ENCODE measurements at regions not wholly inside any gene's neighbourhood (a gene's known extent, or its start where the extent isn't known, plus 50 kb on each side); places are given as distances from the start of the nearest gene placed in this dataset.

GRCh38 chr13:80603351-80603750 lies 262.4 kb upstream of the SPRY2 start:
- CTCF ChIA-PET (ENCODE audit: unreplicated experiment) = no interaction called here
- POLR2A ChIA-PET = interaction anchor here (0.5 kb wide), 1 partner anchor 279 kb away, joined by 3 read pairs; no protein-coding TSS in a partner anchor

DNA sequence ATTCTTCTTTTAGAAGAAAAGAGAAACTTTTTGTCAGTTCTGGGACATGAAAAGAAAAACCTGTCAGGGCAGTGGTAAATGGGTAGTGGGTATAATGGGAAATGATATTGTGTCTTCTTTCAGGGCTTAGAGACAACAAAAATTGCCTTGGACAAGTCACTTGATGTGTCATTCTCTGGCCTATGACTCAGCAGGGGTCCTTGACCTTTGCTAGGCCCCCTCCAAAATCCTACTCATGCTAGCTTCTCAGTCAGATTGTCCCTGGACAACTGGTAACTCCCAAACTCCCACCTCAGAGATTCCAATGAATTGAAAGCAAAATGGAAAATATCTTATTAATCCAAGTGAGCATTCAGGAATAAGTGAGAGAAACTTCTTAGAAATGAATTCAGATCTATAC lies 258.8 kb upstream of the SPRY2 start:
- Histone ChIP-seq H4K20me1 (ENCODE audit: insufficient read depth, low read length) (no peaks in the 10 kb centered on the region), H3K4me3 (ENCODE audit: low read depth, low read length, poor library complexity, severe bottlenecking) (no peak overlapping the region), H3K4me2 (ENCODE audit: low read length) (no peak overlapping the region), H3K36me3 (ENCODE audit: insufficient read depth, low read length) (no peaks in the 10 kb centered on the region), H3K9me3 (ENCODE audit: low read length) (no peaks in the 10 kb centered on the region), H3K27ac (ENCODE audit: low read depth, low read length, poor library complexity, severe bottlenecking) (no peak overlapping the region), H2AFZ (ENCODE audit: low read length) (no peak overlapping the region), H3K9me2 (ENCODE audit: insufficient read depth, low read length) (no peaks in the 10 kb centered on the region; the same call in 1 of the 2 replicates), H3K4me1 (ENCODE audit: insufficient read depth, low read length, poor library complexity, severe bottlenecking) (no peaks in the 10 kb centered on the region), H3K79me2 (ENCODE audit: insufficient read depth, low read depth, low read length) (no peaks in the 10 kb centered on the region)
- CTCF ChIA-PET (ENCODE audit: unreplicated experiment) = no interaction called here
- POLR2A ChIA-PET = no interaction called here
- intact Hi-C loops (cut with micrococcal nuclease; ENCODE audit: unreplicated experiment) = no loop called here
- no peak for TF ChIP-seq CTCF (conservative IDR thresholded peaks at IDR 0.05; ENCODE audit: low read length)
- no peak for DNase-seq (ENCODE audit: low spot score)
- no TSS peak for BruUV-seq (replicated peaks)

More at GRCh38 chr13:80603351-80603750, 262.4 kb upstream of the SPRY2 start:
- BruUV-seq (replicated peaks) = no TSS peak
- TF ChIP-seq CTCF (conservative IDR thresholded peaks at IDR 0.05; ENCODE audit: low read length) (no peak), EZH2phosphoT487 (IDR thresholded peaks at IDR 0.05; ENCODE audit: borderline replicate concordance, low read depth, low read length) (no peak)
- Histone ChIP-seq H3K4me3 (ENCODE audit: low read depth, low read length, poor library complexity, severe bottlenecking) (no peak overlapping the region), H3K79me2 (ENCODE audit: insufficient read depth, low read depth, low read length) (no peaks in the 10 kb centered on the region), H3K9me3 (ENCODE audit: low read length) (no peaks in the 10 kb centered on the region), H4K20me1 (ENCODE audit: insufficient read depth, low read length) (no peaks in the 10 kb centered on the region), H3K4me2 (ENCODE audit: low read length) (no peak overlapping the region), H3K4me1 (ENCODE audit: insufficient read depth, low read length, poor library complexity, severe bottlenecking) (no peaks in the 10 kb centered on the region), H3K9me2 (ENCODE audit: insufficient read depth, low read length) (no peaks in the 10 kb centered on the region; the same call in 1 of the 2 replicates), H3K36me3 (ENCODE audit: insufficient read depth, low read length) (no peaks in the 10 kb centered on the region), H3K27ac (ENCODE audit: low read depth, low read length, poor library complexity, severe bottlenecking) (no peak overlapping the region), H2AFZ (ENCODE audit: low read length) (no peak overlapping the region)
- intact Hi-C loops (cut with micrococcal nuclease; ENCODE audit: unreplicated experiment) = no loop called here
- DNase-seq (ENCODE audit: low spot score) = no peak

DNA sequence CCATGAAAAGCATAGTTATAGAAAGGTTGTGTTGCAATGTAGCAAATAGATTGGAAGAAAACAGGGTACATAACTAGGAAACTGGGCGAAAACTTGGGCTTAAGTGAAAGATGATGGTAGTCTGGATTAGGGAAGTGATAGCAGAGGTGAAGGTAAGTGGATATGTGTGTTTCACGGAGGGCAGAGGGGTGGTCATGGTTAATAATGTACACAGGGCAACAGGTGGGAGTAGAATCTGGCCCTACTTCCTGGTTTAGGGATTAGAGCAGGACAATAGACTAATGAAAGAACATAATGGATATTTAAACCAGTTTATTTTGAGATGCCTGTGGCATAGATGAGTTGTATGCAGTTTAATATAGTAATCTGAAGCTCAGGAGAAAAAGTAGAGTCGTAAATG lies 257.3 kb upstream of the SPRY2 start:
- TF ChIP-seq EZH2phosphoT487 (IDR thresholded peaks at IDR 0.05; ENCODE audit: borderline replicate concordance, low read depth, low read length) = no peak
- no peak for TF ChIP-seq CTCF (conservative IDR thresholded peaks at IDR 0.05; ENCODE audit: low read length)
- intact Hi-C loops (cut with micrococcal nuclease; ENCODE audit: unreplicated experiment) = no loop called here
- Histone ChIP-seq H3K4me1 (ENCODE audit: insufficient read depth, low read length, poor library complexity, severe bottlenecking) (no peaks in the 10 kb centered on the region), H4K20me1 (ENCODE audit: insufficient read depth, low read length) (no peaks in the 10 kb centered on the region), H2AFZ (ENCODE audit: low read length) (no peak overlapping the region), H3K27ac (ENCODE audit: low read depth, low read length, poor library complexity, severe bottlenecking) (no peak overlapping the region), H3K36me3 (ENCODE audit: insufficient read depth, low read length) (no peaks in the 10 kb centered on the region), H3K9me2 (ENCODE audit: insufficient read depth, low read length) (no peaks in the 10 kb centered on the region; the same call in 1 of the 2 replicates), H3K4me2 (ENCODE audit: low read length) (no peak overlapping the region), H3K9me3 (ENCODE audit: low read length) (no peaks in the 10 kb centered on the region), H3K79me2 (ENCODE audit: insufficient read depth, low read depth, low read length) (no peaks in the 10 kb centered on the region), H3K4me3 (ENCODE audit: low read depth, low read length, poor library complexity, severe bottlenecking) (no peak overlapping the region)
- ChIA-PET CTCF (ENCODE audit: unreplicated experiment) (no interaction called here), POLR2A (no interaction called here)
- DNase-seq (ENCODE audit: low spot score) = no peak
- BruUV-seq (replicated peaks) = no TSS peak
